T47D (cell line): ENCODE measurements at regions not wholly inside any gene's neighbourhood (a gene's known extent, or its start where the extent isn't known, plus 50 kb on each side); places are given as distances from the start of the nearest gene placed in this dataset.
"Not testable (repeated sequence)": the region's sequence is repeated elsewhere in the genome, so short reads cannot be mapped to it uniquely, and the experiment has no call there.

ENCODE experiments used
- DNase-seq, 2 experiments: peaks; one replicate each; pipeline versions ENCODE4 v3.0.0 to v3.0.0-alpha.2; 2011 to 2012; ENCODE audit warnings: low read depth in 1 of 2, low spot score in 1 of 2
- JUND ChIP-seq: IDR thresholded peaks from 2 replicates; pipeline ENCODE4 v1.6.1; 2012; ENCODE audit warnings: low read depth
- in situ Hi-C: cut with HindIII; loops from 2 replicates; pipeline ENCODE4 v1.10.0; 2016; ENCODE audit warnings: low sequenced_read_pairs, low pct_unique_long_range_greater_than_20kb

DNA sequence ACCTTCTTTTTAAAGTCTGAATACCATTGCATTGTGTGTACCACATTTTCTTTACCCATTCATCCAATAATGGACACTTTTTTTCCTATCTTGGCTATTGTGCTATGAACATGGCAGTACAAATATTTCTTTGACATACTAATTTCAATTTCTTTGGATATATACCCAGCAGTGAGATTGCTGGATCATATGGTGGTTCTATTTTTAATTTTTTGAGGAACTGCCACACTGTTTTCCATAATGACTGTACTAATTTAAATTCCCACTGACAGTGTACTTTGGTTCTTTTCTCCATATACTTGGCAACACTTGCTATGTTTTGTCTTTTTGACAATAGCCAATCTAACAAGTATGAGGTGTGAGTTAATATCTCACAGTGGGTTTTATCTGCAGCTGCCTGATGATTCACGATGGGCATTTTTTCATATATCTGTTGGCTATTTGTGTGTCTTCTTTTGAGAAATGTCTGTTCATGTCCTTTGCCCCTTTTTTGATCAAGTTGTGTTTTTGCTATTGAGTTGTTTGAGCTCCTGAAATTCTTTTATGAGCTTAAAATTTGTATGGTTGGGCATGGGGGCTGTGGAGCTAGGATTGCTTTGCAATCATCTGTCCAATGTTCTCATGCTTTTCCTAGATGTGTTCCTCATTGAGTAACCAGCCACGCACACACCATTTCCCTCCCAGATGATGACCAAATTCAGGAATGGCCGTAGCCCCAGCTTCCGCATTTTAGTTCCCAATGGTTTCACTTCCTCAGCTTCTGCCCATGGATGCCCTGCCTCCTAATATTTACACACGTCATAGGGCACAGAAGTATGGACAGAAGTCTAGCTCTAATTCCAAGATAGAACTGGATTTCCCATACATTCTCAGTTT, 380.0 kb upstream of the SGCG start:
- no peak for TF ChIP-seq JUND
- in situ Hi-C loops, result no loop called here
- DNase-seq, result peak in 1 of 2 experiments; percentile 19

DNA sequence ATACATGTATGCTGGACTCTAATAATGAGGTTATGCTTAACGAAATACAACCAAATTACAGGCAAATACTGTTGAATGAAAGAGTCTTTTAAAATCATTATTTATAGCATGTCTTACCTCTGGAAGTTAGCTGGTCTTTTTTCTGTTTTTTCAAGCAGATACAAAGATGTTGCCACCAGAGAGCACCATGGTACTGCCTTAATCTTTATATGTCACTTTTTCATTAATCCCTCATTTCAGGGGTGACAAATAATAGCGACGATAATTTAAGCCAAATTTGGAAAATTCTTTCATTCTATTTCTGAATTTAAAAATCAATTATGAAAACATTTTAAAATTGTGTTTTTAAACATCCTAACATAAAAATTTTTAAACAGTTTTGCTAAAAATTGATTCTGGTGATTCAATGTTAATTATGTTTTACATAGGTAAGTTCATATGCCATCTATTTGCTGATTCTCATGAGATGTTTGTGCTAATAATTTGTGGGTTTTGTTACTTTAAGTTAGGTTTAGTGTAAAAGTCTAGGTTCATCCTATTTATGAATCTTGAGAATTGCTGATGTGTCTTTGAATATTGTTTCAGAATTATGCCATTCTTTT, 379.3 kb upstream of the SGCG start:
- TF ChIP-seq JUND, result no peak
- in situ Hi-C loops, result no loop called here
- DNase-seq, result peak in 1 of 2 experiments; percentile 48

DNA sequence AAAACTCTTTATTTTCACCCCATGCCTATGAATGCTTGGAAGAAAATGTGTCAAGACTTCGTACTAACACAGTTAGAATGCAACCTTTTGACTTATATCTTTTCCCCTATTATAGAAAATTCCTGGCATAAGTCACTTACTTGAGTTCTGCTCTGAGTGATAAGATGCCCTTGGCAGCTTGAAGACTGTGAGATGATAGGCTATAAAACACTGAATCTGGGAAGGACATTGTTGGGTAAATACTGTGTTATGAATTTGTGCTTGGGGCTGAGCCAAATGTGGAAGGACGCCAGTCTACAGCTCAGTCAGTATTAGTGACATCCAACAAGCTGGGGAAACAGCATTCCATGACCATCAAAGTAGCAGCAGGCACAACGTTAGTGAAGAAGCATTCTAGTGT, 368.0 kb upstream of the SGCG start:
- DNase-seq, result peak in 1 of 2 experiments; percentile 19
- in situ Hi-C loops, result no loop called here
- no peak for TF ChIP-seq JUND

DNA sequence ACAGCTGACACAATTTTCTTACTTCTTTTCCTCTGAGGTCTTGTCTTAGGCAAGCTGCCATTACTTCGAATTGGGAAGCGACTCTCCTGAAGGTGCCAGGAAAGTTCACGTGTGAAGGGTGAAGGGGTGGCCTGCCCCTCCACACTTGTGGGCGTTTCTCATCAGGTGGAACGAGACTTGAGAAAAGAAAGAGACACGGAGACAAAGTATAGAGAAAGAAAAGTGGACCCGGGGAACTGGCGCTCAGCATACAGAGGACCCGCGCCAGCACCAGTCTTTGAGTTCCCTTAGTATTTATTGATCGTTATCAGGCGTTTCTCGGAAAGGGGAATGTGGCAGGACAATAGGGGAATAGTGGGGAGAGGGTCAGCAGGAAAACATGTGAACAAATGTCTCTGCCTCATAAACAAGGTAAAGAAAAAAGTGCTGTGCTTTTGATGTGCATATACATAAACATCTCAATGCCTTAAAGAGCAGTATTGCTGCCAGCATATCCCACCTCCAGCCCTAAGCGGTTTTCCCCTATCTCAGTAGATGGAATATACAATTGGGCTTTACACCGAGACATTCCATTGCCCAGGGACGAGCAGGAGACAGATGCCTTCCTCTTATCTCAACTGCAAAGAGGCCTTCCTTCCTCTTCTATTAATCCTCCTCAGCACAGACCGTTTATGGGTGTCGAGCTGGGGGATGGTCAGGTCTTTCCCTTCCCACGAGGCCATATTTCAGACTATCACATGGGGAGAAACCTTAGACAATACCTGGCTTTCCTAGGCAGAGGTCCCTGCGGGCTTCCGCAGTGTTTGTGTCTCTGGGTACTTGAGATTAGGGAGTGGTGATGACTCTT, 367.0 kb upstream of the SGCG start:
- in situ Hi-C loops, result not testable (repeated sequence)
- DNase-seq, result peak in 1 of 2 experiments; percentile 5

DNA sequence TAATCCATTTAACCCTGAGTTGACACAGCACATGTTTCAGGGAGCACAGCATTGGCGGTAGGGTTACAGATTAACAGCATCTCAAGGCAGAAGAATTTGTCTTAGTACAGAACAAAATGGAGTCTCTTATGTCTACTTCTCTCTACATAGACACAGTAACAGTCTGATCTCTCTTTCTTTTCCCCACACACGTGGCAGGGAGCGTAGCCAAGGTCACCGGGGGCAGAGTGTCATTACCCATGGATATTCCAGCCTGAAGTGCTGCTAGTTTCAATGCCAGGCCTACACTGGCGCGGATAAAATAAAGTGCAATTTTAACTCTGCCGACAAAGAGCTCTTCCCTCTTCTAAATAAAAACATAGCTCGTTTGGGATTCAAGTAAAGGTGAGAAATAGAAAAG, 366.3 kb upstream of the SGCG start:
- in situ Hi-C loops, DNase-seq: not testable (repeated sequence)

DNA sequence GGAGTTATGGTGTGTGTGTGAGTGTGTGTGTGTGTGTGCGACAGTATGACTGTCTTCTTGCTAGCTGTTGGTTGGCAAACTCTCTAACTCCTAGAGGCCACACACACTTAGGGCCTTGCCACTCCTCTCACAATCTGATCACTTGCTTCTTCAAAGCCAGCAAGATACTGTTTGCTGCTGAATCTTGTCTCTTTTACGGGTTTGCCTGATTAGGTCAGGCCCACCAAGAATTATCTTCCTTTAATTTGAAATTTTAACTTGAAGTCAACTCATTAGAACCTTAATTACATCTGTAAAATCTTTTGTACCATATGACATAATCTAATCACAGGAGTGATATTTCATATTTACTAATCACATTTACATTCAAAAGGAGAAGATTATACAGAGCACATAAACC, 359.2 kb upstream of the SGCG start:
- in situ Hi-C loops, result no loop called here
- no peak for DNase-seq
- no peak for TF ChIP-seq JUND

DNA sequence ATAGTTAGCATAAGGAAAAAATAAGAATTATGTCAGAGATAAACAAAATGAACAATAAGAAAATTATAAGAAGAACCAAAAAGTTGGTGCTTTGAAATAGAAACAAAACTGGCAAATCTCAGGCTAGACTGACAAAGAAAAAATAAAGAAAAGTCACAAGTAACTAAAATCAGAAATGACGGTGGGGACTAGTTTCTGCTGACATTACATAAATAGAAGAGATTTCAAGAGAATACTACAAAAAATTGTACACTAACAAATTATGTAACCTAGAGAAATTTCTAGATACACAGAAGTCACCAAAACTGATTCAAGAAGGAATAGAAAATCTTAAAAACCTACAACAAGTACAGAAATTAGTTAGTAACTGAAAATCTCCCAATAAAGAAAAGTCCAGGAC, 355.6 kb upstream of the SGCG start:
- in situ Hi-C loops, result no loop called here
- DNase-seq, result no peak
- no peak for TF ChIP-seq JUND

DNA sequence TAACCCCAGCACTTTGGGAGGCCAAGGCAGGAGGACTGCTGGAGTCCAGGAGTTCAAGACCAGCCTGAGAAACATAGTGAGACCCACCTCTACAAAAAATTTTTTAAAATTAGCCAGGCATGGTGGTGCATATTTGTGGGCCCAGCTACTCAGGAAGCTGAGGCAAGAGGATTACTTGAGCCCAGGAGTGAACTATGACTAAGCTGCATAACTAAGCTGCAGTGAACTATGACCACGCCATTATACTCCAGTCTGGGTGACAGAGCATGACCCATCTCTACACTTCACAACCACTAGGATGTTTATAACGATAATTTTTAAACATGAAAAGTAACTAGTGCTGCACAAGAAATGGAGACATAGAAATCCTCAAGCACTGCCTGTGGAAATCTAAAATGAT, 352.7 kb upstream of the SGCG start:
- in situ Hi-C loops, result no loop called here
- no peak for DNase-seq
- no peak for TF ChIP-seq JUND

DNA sequence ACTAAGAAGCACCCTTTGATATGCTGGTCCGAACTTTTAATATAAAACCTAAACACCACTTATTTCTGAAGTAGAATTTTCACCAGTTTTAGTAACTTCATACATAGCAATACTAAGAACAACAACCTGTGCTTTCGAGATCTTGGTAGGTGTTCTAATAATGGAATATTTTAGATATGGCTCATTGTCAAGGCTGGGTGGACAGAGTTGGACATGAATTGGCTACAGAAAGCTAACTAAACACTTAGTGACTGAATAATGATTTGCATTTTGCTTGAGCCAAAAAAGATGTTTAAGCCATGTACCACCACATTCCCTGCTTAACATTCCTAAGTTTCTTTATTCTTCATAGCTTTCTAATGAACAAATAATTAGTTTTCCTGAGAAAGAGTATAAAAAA, 344.3 kb upstream of the SGCG start:
- in situ Hi-C loops, result no loop called here
- no peak for DNase-seq
- no peak for TF ChIP-seq JUND

DNA sequence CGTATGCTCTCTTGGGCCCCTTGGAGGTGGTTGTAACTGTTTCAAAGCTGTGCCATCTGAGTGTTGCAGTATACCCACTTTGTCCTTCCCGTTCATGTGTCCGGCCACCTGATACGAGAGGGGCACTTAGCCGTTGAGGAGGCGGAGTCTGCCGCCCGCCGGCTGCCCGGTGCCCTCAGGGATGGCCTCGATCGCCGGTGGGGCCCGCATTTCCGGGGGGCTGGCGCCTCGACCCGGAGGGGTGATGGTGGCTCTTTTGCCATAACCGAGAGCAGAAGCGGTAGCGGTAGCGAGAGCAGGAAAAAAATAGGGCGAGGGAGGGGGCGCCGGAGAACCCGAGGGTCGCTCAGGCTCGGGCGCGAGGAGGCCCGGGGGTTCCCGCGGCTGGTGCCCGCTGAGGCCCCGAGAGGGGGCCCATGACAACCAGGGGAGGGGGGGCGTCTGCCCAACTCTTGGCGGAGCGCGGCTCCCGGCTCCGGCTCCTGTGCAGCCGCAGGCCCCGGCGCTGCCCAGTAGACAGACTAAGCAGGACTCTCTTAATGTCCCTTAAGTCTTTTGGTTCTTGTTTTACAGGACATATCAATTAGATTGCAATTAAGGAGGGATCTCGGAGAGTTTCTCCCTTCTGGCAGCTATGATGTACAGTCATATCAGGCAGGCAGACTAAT, 342.7 kb upstream of the SGCG start:
- in situ Hi-C loops, result no loop called here
- TF ChIP-seq JUND, result no peak

DNA sequence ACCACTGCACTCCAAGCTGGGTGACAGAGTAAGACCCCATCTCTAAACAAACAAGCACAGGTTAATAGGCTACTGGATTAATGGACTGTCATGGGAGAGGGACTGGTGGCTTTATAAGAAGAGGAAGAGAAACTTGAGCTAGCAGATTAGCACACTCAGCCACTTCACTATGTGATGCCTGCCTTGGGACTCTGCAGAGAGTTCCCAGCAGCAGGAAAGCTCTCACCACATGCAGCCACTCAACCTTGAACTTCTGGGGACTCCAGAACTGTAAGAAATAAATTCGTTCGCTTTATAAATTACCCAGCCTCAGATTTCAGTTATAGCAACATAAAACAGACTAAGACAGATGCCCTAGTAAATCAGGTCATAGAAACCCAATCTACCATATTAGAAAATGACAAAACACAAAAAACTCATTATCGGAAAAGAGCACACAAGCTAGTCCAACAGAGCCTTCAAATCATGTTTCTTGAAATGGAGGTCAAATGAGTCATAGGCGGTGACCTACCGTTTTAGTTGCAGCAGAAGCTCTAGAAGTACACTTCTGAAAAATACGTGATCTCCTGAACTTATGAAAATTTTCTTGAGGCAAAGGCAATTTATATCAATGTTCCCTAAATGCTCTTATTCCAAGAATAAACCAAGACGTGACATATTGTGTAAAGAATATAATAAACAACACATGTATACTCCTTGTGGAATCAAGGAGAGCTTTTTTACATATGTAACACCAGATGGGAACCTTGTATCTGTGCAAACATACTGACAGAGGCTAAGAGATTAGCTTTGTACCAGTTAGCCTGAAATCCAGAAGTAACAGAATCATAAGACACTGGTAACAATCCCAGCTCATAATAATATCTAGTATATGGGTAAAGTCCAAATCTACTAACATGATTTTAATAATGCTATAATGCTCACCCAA, 340.9 kb upstream of the SGCG start:
- no peak for DNase-seq
- in situ Hi-C loops, result no loop called here
- no peak for TF ChIP-seq JUND

More for the DNA sequence above, 342.7 kb upstream of the SGCG start:
- DNase-seq, result no peak
